ENCODE measurements at regions not wholly inside any gene's neighbourhood (a gene's known extent, or its start where the extent isn't known, plus 50 kb on each side); places are given as distances from the start of the nearest gene placed in this dataset.

GRCh38 chr2:145806546-145806945 lies 1286.6 kb upstream of the ZEB2 start:
- Histone ChIP-seq H3K4me1 (ENCODE audit: control insufficient read depth, extremely low read depth, insufficient read depth, low read length) (no peaks in the 10 kb centered on the region), H3K9ac (ENCODE audit: insufficient read depth, low read length) (no peak overlapping the region), H3K4me2 (ENCODE audit: extremely low read depth, insufficient read depth, low read length) (no peak overlapping the region), H3K4me3 (replicated peaks in 1 of 4; ENCODE audit: control extremely low read depth in 1 of 4, insufficient read depth in 1 of 4, low read depth in 3 of 4, low read length in 4 of 4) (no peak overlapping the region), H3K79me2 (ENCODE audit: control insufficient read depth, insufficient read depth, low read length) (no peaks in the 10 kb centered on the region), H3K27ac (ENCODE audit: insufficient read depth, low read length) (no peak overlapping the region), H3K9me3 (ENCODE audit: control insufficient read depth, insufficient read depth, low read depth, low read length) (no peaks in the 10 kb centered on the region), H3K27me3 (ENCODE audit: control insufficient read depth, insufficient read depth, low read length) (no peaks in the 10 kb centered on the region), H3K36me3 (ENCODE audit: control insufficient read depth, insufficient read depth, low read length) (no peaks in the 10 kb centered on the region), H4K20me1 (ENCODE audit: control insufficient read depth, extremely low read depth, insufficient read depth, low read length) (no peaks in the 10 kb centered on the region), H2AFZ (ENCODE audit: low read length) (no peak overlapping the region)
- TF ChIP-seq CTCF (conservative IDR thresholded peaks at IDR 0.05 in 1 of 2, IDR thresholded peaks at IDR 0.05 in 1 of 2; ENCODE audit: low read depth in 1 of 2, low read length in 2 of 2) (no peak), EZH2 (IDR thresholded peaks at IDR 0.05; ENCODE audit: low read length, missing control alignments) (no peak)
- no peak for DNase-seq (ENCODE audit: low read depth in 2 of 2)

- H2AFZ ChIP-seq (ENCODE audit: low read length): no peak overlapping the region
Observed at GRCh38 chr2:145802133-145802532, 1282.2 kb upstream of the ZEB2 start.

GRCh38 chr2:145801210-145801609 lies 1281.3 kb upstream of the ZEB2 start:
- no peak overlapping the region for H3K27ac ChIP-seq (ENCODE audit: insufficient read depth, low read length)
- H3K36me3 ChIP-seq (ENCODE audit: control insufficient read depth, insufficient read depth, low read length): no peaks in the 10 kb centered on the region
- no peak overlapping the region for H3K9ac ChIP-seq (ENCODE audit: insufficient read depth, low read length)
- H4K20me1 ChIP-seq (ENCODE audit: control insufficient read depth, extremely low read depth, insufficient read depth, low read length): no peaks in the 10 kb centered on the region
- H3K4me1 ChIP-seq (ENCODE audit: control insufficient read depth, extremely low read depth, insufficient read depth, low read length): no peaks in the 10 kb centered on the region
- H2AFZ ChIP-seq (ENCODE audit: low read length): no peak overlapping the region
- H3K9me3 ChIP-seq (ENCODE audit: control insufficient read depth, insufficient read depth, low read depth, low read length): no peaks in the 10 kb centered on the region
- TF ChIP-seq EZH2 (IDR thresholded peaks at IDR 0.05; ENCODE audit: low read length, missing control alignments): no peak
- TF ChIP-seq CTCF (conservative IDR thresholded peaks at IDR 0.05 in 1 of 2, IDR thresholded peaks at IDR 0.05 in 1 of 2; ENCODE audit: low read depth in 1 of 2, low read length in 2 of 2): no peak
- H3K27me3 ChIP-seq (ENCODE audit: control insufficient read depth, insufficient read depth, low read length): no peaks in the 10 kb centered on the region
- H3K4me3 ChIP-seq (replicated peaks in 1 of 4; ENCODE audit: control extremely low read depth in 1 of 4, insufficient read depth in 1 of 4, low read depth in 3 of 4, low read length in 4 of 4): no peak overlapping the region
- no peak for DNase-seq (ENCODE audit: low read depth in 2 of 2)
- H3K79me2 ChIP-seq (ENCODE audit: control insufficient read depth, insufficient read depth, low read length): no peaks in the 10 kb centered on the region
- H3K4me2 ChIP-seq (ENCODE audit: extremely low read depth, insufficient read depth, low read length): no peak overlapping the region

More at GRCh38 chr2:145802133-145802532, 1282.2 kb upstream of the ZEB2 start:
- no peaks in the 10 kb centered on the region for H3K27me3 ChIP-seq (ENCODE audit: control insufficient read depth, insufficient read depth, low read length)
- TF ChIP-seq CTCF (conservative IDR thresholded peaks at IDR 0.05 in 1 of 2, IDR thresholded peaks at IDR 0.05 in 1 of 2; ENCODE audit: low read depth in 1 of 2, low read length in 2 of 2): no peak
- TF ChIP-seq EZH2 (IDR thresholded peaks at IDR 0.05; ENCODE audit: low read length, missing control alignments): no peak
- H3K9me3 ChIP-seq (ENCODE audit: control insufficient read depth, insufficient read depth, low read depth, low read length): no peaks in the 10 kb centered on the region
- H3K9ac ChIP-seq (ENCODE audit: insufficient read depth, low read length): no peak overlapping the region
- H3K4me2 ChIP-seq (ENCODE audit: extremely low read depth, insufficient read depth, low read length): no peak overlapping the region
- no peaks in the 10 kb centered on the region for H3K36me3 ChIP-seq (ENCODE audit: control insufficient read depth, insufficient read depth, low read length)
- no peaks in the 10 kb centered on the region for H3K4me1 ChIP-seq (ENCODE audit: control insufficient read depth, extremely low read depth, insufficient read depth, low read length)
- DNase-seq (ENCODE audit: low read depth in 2 of 2): peak in 1 of 2 donors; percentile 10
- H4K20me1 ChIP-seq (ENCODE audit: control insufficient read depth, extremely low read depth, insufficient read depth, low read length): no peaks in the 10 kb centered on the region
- H3K27ac ChIP-seq (ENCODE audit: insufficient read depth, low read length): no peak overlapping the region
- no peaks in the 10 kb centered on the region for H3K79me2 ChIP-seq (ENCODE audit: control insufficient read depth, insufficient read depth, low read length)
- H3K4me3 ChIP-seq (replicated peaks in 1 of 4; ENCODE audit: control extremely low read depth in 1 of 4, insufficient read depth in 1 of 4, low read depth in 3 of 4, low read length in 4 of 4): no peak overlapping the region

All from fibroblast of lung (primary cell).